Embryonic facial prominence (tissue), 1 donor: ENCODE measurements at regions not wholly inside any gene's neighbourhood (a gene's known extent, or its start where the extent isn't known, plus 50 kb on each side); places are given as distances from the start of the nearest gene placed in this dataset.
A peak's percentile ranks its signal among the peaks of the same experiment; 100 is the strongest.
"Not testable (repeated sequence)": the region's sequence is repeated elsewhere in the genome, so short reads cannot be mapped to it uniquely, and the experiment has no call there.

Experiments used
- DNase-seq: peaks from one replicate; pipeline ENCODE4 v3.0.0-alpha.2; 2016; ENCODE audit errors: extremely low spot score

GRCh38 chr12:4822572-4822971 lies 87.1 kb upstream of the KCNA1 start:
- DNase-seq, result no peak

DNA sequence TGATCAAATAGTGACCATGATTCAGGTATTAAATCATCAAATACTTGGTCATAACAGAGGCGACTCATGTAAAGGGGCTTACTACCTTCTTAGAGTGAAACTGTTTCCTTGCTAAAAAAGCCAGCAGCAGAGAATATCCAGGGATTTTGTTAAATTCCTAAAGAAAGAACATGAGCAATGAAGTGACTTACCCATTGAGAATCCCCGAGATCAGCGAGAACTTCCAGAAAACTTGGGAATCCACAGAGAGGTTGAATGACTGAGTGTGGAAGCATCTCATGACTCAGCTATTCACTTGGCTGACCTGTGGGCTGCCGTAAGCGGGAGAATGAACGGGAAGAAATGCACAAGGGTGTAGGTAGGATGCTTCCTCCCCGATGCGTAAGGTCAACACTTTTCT lies 85.3 kb upstream of the KCNA1 start:
- DNase-seq, result no peak

DNA sequence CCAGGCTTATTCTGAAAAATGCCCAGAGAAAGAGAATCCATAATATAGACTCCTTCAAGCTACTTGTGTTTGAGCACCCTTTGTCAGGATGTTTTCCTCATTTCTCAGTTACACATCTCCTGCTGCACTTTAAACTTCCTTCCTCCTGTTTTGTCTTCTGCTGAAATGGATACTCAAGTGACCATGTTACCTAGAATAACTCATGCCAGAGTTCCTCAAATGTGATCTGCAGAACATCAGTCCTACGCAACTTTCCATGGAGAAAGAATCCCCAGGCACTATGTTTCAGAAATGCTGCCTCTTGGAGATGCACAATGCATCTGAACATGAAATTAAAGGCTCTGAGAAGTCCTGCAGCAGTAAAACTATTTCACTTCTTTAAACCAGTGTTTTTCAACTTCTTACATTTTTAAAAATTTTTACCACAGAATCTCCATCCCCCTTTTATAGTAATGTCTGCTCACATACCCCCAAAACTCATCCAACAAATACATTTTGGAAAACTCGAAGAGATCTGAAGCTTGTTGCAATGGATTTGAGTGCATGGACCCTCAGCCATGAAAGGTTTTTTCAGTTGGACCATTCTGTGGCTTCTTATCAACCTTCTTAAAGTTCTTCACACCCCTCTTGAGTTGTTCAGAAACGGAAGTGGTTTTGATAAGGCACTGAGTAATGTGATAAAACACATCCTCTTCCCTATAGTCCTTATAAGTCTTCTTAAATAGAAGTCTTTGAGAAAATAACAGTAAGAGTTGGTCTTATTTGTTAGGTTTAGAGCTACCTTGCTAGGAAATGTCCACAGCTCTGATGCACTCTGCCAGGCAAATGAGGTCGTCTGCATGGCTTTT lies 84.5 kb upstream of the KCNA1 start:
- DNase-seq, result no peak

DNA sequence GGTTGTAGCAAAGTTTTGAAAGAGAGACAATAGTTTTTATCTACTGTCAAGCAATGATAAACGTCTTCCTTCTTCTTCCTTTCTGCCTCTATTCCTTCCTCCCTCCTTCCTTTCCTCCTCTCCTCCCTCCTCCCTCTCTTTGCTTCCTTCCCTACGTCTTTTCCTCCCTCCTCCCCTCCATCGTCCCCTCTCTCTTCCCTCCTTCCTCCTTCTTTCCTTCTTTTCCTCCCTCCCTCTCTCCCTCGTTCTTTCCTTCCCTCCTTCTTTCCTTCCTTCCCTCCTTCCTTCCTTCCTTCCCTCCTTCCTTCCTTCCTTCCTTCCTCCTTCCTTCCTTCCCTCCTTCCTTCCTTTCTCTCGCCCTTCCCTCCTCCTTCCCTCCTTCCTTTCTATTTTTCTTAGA lies 82.8 kb upstream of the KCNA1 start:
- DNase-seq, result no peak

DNA sequence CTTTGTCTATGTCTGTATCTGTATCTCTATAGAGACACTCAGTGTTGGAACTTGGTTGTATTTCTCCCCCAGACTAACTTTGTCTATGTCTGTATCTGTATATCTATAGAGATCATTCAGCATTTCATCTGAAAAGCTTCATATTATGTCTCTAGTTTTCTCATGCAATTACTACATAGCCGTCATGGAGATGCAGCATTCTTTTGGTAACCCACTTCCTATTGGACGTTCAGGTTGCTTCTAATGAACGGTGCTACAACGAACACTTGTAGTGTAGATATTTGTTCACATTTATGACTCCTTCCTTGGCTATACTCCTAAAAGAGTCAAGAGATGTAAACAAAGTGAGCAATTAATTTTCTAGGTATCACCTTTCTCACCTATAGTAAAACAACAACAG lies 81.5 kb upstream of the KCNA1 start:
- DNase-seq, result no peak

- DNase-seq, result no peak
Observed at GRCh38 chr12:4829161-4829792, 80.4 kb upstream of the KCNA1 start.

- no peak for DNase-seq
Observed at GRCh38 chr12:4829793-4830162, 79.9 kb upstream of the KCNA1 start.

- no peak for DNase-seq
Observed at GRCh38 chr12:4830556-4831210, 79.0 kb upstream of the KCNA1 start.

DNA sequence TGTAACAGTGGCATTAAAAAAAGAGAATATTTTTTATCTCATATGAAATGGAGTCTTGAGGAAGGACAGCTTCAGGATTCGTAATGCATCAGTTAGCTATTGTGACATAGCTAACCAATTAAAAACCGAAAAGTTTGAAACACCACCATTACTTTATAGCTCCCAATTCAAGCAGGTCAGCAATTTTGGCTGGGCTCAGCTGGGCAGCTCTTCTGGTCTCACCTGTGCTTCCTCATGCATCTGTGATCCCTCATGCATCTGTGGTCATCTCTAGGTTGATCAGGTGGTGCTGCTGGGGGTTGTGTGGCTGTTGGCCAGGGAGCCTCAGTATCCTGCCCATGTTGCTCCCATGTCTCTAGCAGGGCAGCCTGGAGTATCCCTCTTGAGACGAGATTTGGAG lies 76.7 kb upstream of the KCNA1 start:
- DNase-seq, result no peak

DNA sequence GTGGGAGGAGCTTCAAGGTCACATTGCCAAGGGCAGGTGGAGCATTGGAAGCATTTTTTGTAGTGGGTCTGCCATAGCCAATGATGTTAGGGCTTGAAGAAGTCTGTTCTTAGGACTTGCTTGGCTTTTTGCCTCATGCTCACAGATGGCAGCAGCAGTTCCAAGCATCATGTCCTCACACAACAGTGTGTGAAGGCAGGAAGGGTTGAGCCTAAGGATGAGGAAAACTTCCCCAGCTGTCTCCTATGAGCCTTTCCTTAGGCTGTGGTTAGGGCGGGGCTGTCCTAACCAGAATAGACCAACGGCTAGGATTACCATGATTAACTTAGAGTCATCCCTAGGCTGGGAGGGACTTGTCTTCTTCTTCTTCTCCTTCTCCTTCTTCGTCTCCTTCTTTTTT lies 76.2 kb upstream of the KCNA1 start:
- no peak for DNase-seq

DNA sequence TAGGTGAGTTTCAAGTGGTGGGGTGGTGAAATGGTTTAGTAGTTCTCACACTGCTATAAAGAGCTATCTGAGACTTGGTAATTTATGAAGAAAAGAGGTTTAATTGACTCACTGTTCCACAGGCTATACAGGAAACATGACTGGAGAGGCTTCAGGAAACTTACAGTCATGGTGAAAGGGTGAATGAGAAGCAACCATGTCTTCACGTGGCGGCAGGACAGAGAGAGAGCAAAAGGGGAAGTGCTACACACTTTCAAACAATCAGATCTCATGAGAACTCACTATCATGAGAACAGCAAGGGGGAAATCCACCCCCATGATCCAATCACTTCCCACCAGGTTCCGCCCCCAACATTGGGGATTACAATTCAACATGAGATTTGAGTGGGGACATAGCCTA lies 67.3 kb upstream of the KCNA1 start:
- DNase-seq, result not testable (repeated sequence)

- DNase-seq, result no peak
Observed at GRCh38 chr12:4843907-4844306, 65.8 kb upstream of the KCNA1 start.

GRCh38 chr12:4847713-4848112 lies 62.0 kb upstream of the KCNA1 start:
- DNase-seq, result no peak

- DNase-seq, result no peak
Observed at GRCh38 chr12:4849115-4849541, 60.6 kb upstream of the KCNA1 start.

GRCh38 chr12:4849795-4850345 lies 59.8 kb upstream of the KCNA1 start:
- DNase-seq, result no peak

GRCh38 chr12:4850857-4851380 lies 58.8 kb upstream of the KCNA1 start:
- no peak for DNase-seq

GRCh38 chr12:4852308-4852707 lies 57.4 kb upstream of the KCNA1 start:
- DNase-seq, result no peak

- DNase-seq, result no peak
Observed at GRCh38 chr12:4852911-4853310, 56.8 kb upstream of the KCNA1 start.

DNA sequence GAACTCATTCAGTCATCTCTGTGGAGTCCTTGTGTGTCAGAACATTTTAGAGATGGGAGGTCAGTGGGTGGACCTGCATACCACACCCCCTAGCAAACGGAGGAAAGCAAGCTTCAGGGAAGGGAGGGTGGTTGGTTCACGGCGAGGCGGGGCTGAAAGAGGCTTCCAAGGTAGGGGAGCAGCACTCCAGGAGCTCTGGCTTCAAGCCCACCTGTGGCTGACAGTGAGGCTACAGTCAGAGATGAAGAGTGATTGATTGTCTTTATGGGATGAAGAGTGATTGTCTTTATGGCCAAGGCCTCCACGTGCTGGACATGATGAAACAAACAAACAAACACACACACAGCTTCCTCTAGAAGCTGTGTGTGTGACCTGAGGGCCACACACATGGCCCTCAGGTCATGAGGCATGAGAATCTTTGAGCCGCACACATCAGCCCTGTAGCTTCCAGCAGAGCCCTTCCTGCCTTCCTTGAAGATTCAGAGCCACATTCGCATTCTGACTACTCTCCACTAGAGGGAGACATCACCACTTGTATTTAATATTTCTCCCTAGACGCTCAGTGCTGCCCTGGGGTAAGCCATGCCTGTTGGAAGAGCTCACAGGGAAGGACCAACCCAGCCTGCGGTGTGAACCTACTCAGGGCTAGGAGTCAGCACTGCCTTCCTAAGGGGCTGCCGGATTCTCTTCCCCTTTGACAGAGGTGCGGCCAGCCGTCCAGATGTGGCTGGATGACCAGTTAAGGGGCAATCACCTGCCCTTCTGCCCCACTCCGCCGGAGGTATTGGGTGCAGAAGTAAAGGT lies 54.4 kb upstream of the KCNA1 start:
- DNase-seq, result peak; percentile 75

- no peak for DNase-seq
Observed at GRCh38 chr12:4856596-4856995, 53.1 kb upstream of the KCNA1 start.

DNA sequence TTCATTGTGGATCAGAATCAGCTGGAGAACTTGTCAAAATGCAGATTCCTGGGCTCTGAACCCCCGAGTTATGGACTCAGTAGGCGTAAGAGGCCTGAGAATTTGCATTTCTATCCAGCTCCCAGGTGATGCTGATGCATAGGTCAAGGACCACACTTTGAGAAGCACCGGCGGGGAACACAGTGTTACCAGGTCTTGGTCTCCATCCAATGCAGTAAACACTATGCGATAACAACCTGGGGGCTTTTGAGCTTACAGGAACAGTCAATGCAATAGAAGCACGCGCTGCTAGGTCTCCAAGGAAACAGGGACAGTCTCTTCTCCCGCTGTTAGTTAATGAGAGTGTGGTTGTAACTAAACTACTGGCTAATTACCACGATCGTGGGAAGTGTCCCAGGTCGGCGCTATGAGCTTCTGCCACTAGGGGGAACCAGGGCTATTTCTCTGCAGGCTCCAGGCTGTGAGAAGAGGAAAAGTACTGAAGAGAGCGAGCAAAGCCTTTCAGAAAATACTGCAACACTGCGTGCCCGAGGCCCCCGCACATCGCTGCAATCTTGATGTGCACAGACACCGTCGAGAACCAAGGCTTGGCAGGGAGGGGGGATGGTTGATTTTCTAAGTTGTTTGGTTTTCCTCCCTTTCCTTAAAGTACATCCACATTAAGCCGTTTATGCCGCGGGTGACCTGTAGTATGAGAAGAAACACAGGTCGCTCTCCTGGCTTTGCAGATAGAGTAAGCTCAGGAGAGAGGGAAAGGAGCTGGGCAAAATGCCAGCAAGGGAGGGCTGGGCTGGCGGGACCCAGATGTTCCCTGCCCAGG lies 52.0 kb upstream of the KCNA1 start:
- DNase-seq, result peak; percentile 53
